ENCODE measurements at regions not wholly inside any gene's neighbourhood (a gene's known extent, or its start where the extent isn't known, plus 50 kb on each side); places are given as distances from the start of the nearest gene placed in this dataset.
"Not testable (repeated sequence)": the region's sequence is repeated elsewhere in the genome, so short reads cannot be mapped to it uniquely, and the experiment has no call there.

DNA sequence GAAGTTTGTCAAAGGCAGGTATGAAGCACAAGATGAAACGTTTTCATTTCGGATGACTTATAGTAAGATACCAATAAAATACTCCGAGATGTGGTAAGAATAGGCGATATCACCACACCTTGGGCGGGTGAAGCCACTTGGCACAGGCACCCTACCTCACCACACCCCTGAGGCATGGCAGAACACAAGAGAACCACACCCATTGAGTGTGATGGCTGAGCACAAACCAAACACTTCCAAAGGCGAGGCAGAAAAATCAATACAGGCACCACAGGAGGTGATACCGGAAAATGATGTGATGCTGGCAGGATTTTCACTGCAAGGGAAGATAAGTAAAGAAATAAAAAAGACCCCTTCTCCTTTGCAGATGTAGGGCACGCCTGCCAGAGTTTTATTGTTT lies 332.9 kb upstream of the PRDM1 start:
- DNase-seq = no peak

DNA sequence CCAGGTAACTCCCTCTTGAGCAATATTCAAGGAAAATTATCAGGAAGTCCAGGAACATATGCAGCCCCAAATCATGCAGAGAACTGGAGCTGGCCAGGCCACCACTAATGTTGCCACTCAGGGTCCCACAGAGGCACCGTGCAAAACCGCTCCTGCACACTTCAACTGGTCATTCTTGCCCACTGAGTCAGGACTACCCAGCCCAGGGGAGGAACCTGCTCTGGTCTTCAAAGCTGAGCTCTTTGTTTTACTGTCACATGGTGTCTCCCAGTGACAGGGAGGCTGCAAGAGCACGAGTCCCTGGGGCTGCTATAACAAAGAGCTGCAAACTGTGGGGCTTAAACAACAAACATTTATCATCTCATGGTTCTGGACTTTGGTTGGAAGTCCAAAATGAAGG lies 336.0 kb upstream of the PRDM1 start:
- no peak for DNase-seq

DNA sequence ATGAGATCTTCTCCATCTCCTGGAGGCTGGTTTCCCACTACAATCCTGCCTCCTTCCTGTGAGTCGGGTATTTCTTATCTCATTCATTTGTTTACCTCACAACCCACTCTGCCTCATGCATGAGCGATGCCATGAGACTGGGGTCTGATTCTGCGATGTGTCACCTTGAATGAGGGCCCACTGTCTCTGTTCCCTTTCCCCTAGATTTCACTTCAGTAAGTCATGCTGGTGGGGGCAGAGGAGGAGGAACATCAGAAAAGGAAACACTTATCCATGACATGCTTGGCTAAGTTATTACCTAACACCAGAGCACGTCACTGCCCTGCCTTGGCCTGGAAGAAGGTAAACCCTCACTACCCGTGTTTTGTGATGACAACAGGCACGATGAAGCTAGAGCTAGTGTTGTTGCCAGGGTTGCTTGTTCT lies 337.4 kb upstream of the PRDM1 start:
- DNase-seq = peak; percentile 6

DNA sequence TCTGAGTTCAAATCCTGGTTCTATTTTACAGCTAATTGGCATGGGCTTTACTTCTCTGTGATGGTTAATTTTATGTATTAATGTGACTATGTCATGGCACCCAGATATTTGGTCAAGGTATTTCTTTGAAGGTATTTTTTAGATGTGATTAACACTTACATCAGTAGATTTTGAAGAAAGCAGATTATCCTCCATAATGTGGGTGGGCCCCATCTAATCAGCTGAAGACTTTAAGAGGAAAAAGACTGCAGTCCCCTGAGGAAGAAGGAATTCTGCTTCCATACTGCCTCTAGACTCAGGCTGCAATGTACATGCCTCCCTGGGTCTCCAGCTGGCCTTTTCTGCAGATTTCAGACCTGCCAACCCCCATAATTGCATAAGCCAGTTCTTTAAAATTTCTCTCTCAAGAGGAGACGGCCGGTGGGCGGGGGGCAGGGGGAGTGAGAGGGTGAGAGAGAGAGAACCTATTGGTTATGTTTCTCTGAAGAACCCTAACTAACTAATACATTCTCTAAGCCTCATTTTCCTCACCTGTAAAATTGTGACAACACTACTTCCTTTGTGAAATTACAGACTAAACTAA lies 338.2 kb upstream of the PRDM1 start:
- no peak for DNase-seq

DNA sequence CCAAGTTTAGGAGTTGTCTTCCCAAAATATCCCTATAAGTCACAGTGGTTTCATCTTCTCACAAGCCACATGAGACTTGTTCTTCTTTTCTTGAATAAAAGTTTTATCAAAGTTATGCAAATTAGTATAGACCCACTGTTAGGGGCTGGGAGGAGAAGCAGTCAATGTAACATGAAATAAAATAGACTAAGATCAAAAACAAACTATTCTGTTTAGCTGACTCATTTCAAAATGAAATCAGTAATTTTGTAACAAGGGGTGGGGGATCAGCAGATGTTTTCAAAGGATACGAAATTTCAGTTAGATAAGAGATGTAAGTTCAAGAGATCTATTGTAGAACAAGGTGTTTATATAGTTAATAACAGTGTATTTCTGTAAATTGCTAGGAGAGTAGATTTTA lies 339.6 kb upstream of the PRDM1 start:
- no peak for DNase-seq

DNA sequence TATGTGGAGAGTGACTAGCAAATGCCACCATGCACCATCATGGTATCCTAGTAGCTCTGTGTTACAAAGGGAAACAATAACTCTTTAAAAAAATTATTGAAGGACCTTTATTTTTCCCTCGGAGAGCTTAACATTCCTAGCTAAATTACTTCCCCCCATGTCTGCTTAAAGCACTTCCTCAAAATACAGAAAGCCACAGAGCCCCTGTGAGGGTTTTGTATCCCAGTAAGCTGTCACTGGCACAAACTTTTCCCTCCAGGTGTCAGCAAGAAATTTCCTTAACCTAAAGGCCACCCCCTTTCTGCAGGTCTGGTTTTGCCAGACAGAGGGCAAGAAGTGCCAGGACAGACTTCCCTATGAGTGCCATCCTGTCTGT lies 340.0 kb upstream of the PRDM1 start:
- no peak for DNase-seq

DNA sequence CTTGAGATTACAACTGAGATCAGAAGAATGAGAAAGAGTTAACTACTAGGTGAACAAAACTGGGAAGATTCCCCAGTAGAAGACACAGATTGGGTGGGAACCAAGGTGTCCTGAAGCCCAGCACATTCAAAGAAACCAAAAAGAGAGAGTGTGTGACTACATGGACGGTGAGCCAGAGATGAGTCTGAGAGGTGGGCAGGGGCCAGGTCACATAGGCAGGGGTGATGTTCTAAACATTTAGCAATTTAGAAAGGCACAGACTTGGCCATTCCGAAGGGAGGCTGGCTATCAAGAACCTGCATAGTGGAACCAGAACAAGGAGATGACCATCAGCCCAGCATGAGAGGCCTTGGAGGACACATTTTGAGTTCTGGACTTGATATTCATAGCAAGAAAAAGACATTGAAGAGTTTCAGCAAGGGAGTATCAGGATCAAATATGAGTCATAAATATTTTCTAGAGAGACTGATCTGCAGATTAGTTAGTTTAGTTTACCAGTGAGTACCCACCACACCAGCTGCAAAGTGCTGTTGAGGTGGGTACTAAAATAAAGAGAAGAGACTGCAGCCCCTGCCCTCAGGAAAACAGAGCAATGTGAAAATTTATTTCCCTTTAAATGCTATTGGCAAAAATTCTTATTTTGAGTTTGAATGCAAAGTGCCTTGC lies 340.5 kb upstream of the PRDM1 start:
- no peak for DNase-seq

DNA sequence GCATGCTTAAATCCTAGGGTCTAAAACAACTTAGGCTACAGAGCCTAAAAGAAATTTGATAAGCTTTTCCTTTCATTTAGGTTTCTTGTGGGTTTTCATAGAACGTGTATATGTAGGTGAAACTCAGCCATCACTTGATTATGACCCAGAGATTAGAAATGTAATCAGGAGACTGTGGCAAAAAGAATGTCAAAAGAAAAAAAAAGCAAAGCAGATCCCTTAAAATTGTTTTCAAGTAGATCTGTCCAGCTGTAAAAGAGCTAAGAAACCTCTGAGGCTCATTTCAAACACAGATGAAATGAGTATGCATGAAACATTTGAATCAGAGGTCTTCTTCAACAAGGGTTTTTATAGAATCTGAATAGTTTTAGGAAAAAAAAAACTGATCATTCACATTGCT lies 341.3 kb upstream of the PRDM1 start:
- DNase-seq = no peak

DNA sequence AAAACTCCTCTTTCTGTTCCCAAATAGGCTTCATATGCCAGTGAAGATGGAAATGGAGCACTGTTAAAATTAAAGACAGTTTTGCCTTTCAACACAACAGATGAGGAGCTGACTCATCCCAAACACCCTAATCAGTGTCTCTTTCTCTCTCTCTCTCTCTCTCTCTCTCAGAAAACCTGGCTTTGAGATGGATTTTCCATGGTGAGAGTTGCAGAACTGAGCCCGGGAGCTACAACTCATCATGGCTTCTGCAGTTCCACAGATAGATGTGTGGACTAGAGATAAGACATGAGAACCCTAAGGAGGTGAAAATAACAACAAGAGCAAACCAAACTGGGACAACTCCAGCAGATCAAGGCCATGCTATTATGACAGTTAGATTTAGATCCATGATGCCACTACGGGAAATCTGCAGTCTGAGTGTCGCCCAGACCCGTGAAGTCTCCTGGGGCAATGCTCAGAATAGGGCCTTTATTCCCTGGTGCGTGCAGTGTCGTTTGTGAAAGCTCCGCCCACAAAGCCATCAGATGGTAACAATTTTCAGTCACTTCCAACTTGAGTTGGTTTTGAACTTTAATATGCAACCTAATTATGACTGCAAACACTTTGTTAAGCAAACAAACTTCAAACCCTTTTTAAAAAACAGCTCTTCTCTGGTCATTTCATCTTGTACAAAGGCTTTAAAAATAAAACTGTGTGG lies 338.2 kb upstream of the PREP start:
- no peak for DNase-seq

DNA sequence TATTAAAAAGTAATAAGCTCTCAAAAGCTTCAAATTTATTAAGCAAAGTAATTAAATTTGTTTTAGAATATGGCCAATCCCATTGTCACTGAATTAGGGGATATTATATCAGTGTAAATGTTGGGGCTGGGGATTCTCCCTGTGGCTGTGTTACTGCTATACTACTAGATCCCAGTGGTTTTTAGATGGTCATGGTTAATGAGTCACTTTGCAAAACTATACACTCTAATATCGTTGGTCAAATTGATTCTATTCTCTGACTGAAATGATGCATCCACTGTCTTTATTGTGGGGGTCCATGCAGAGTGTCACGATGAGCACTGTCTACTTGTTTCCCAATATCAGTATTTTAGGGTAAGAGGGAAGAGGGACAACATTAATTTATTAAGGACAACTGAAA lies 336.9 kb upstream of the PREP start:
- no peak for DNase-seq

DNA sequence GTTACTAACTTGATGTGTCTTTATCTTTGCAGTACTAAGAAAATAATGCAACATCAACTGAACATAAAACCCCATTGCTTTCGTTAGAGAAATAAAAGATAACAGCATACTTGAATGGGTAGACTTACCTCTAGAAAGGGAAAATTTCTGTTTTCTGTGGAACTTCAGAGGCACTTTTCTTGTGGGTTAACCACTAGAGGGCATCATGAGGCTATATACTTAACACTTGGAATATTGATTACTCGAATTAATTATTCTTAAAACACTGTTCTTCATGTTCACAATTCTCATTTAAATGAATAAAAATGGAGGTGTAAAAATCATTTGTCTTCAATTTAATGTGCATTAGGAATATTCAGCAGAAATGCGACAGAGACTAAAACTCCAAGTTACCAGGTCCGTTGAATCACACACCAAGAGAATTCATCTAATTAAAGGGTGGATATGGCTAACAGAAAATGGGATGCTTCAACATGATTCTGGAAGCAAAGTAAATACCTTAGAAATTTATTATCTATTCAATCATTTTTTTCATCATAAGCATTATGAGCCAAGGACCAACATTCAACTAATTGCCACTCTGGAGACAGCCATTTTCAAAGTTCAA lies 330.8 kb upstream of the PREP start:
- peak; percentile 52 for DNase-seq

DNA sequence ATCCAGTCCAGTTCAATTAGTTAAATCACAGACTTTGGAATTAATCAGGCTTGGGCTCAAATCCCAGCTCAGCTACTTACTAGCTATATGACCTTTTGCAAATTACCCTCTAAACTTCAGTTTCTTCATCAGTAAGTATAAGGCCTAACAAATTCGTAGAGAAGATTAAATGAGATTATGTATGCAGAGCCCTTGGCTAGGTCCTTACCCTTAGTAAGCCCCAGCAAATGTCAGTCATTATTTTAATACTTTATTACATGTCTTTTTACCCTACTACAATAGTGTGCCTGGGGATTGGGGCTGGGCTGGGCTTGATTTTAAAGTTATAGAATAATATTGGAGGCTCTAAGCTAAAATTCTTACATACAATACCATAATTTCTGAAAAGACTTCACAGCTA lies 326.1 kb upstream of the PREP start:
- no peak for DNase-seq

DNA sequence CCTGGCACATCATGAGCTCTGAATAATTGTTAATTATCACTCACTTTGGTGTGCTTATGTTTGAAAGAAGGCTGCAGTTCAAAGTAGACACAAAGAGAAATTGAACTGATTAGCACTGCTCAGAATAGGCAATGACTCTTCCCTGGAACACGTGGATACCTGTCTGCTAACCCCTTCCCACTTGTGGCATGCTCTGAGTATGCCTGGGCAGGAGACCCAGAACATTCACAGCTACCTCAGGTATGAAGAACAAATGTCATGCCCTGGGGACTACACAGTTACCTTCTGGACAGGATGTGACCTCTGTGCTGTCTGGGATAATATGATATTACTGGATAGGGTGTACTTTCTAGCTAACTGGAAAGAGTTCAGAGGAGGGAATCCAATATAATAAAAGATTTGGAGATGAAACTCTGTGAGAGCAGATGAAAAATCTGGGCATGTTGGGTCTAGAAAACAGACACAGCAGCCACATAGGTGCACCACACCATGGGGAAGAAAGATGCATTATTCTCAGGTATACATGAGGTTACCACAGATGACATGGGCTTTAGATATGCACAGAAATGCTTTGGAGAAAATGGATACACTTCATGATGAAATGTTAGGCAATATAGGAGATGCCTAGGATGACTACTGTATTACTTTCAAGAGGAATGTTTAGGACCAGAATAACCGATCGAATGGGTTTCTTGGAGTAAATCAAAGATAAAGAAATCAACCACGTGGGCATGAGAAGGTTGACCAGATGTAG lies 324.2 kb upstream of the PREP start:
- DNase-seq = no peak

DNA sequence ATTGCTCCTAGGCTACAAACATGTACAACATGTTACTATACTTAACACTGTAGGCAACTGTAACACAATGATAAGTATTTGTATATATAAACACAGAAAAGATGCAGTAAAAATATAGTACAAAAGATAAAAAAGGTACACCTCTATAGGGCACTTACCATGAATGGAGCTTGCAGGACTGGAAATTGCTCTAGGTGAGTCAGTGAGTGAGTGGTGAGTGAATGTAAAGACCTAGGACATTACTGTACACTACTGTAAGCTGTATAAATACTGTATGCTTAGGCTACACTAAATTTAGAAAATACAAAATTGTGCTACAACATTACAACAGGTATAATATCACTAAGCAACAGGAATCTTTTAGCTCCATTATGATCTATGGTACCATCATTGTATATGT lies 312.0 kb upstream of the PREP start:
- no peak for DNase-seq

DNA sequence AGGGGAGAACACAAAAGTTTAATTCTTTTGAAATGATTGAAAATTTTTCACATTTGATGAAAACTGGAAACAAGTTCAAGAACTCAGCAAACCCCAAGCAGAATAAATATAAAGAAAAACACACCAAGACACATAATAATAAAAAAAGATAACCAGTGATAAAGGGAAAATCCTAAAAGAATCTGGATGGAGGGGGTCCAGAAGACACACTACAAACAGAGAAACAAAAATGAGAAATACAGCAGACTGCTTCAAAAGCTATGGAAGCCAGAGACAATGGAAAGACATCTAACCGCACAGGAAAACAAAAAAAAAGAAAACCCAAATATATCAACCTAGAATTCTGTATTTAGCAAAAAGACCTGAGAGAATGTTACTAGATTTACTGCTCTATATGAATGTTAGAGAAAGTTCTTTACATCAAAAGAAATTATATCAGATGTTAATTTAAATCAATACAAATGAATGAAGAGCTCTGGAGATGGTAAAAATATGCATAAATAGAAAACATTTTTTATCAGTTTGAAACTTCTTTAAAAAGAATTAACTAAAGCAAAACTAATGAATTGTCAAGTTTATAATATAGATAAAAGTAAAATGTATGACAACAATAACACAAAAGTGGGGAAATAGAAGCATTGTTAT lies 310.7 kb upstream of the PREP start:
- no peak for DNase-seq

DNA sequence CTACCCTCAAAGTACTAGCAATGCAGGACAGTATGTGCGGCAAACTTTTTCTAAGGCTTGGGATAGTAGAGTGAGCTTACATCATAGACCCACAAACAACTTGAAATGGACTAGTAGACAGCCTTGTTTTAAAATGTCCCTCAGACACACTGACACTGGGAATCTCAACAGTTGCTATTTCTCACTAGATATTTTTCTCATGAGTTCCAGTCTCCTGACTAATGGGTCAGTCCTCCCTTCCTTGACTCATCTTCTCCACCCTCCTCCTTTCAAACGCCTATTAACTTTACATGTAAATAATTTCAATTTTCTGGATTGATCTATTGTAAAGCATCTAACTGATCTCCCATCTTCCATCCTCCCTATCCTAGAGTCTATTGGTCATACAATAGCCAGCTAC lies 308.3 kb upstream of the PREP start:
- no peak for DNase-seq

DNA sequence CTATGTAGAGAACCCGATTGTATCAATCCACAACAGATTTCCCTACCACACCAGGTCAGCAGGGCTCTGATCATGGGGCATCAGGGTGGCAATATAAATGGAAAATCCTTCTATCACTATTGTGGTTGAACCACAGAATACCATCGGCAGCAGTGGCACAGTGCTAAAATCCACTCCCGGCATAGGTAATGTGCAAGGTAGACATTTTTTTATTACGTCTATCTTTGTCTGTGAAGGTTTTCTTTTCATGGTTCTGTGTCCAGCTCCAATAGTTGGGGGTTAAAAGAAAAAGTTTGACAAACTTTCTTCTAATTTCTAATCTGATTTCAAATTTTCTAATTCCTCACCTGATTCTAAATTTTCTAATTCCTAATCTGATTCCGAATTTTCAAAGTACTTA lies 302.7 kb upstream of the PREP start:
- DNase-seq = no peak

DNA sequence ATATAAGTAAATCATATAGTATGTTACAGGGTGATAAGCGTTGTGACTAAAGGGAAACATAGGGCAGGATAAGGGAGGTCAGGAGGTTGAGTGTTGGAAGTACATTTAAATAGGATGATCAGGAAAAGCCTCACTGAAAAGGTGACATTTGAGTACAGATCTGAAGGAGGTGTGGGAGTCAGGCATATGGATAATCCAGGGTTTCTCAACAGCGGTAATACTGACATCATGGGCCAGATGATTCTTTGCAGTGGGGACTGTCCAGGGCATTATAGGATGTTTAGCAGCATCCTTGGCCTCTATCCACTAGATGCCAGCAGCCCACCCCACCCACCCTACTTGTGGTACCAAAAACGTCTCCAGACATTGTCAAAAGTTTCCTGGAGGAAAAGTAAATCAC lies 292.6 kb upstream of the PREP start:
- DNase-seq = no peak

DNA sequence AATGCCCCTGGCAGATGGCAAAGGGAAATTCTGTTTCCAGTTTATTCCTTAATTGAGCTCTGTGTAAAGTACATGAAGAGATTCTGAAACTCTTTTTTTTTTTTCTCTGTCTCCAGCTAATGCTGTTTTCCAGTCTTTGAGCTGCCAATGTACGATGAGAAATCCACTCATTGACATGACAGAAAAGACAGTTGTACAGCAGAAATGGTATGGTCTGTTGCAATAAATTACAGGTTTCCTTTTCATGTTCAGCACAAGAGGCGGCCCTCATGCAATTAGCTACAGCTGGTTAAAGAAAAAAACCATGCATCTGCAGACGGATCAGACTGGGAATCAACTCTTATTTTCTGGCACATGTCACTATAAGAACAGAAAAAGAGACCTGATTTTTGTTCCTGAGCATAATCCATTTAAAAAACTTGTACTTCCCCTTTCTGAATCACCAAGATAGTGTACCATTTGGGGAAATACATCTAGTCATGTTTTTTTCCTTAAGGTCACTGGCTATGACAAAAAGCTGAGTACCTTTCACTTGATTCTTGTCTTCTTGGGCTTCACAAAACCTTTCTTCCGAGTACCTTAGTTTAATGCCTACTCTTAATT lies 289.8 kb upstream of the PREP start:
- DNase-seq = no peak

DNA sequence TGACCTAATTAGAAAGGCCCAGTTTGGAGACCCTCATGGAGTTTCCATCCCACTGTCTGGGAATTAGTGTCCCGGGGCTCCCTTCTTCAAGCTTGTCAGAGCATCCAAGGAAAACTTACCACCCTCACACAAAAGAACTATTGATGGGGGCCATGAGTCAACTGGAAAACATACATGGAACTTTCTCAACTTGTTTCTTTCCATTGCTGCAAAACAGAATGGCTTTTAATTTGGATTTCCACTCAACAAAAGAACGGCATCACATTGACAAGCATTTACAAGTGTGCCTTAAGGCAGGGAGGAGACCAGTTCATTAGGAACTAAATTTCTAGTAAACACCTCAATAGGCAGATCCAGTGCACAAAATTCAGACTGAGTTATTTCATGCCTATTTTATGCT lies 289.1 kb upstream of the PREP start:
- DNase-seq = no peak

DNA sequence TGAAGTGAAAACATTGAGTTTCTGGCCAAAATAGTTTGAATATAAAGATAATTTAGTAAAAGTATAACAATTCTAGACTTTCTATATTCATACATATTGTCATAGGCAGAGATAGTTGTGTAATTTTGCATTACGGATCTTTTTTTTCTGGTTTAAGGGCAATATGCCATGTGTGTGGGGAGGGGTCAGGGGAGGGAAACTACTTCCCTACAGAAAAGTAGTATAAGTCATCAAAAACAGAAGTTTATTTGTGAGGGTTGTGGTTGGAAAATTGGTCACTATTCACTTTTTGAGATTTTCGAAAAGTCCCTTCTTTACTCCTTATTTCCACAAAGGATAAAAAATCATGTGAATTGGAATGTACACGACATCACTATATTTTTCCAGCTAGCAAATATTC lies 288.2 kb upstream of the PREP start:
- DNase-seq = no peak

DNA sequence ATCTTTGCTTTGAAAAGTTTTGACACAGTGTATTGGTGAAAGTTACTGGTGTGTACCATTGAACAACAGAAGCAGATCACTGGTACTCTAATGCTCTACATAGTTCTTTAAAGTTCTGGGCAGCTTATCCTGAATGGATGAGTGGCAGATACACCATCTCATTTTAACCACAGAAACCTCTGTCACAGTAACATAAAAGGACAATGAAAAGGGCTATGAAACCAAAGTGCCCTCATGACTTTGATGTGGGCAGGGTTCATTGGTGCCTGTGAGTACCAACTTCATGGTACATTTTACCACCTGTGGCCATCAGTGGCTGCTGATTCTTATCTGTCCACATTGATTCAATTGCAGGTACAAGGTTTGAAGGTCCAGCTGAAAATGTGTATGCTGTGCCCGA lies 285.7 kb upstream of the PREP start:
- DNase-seq = no peak

DNA sequence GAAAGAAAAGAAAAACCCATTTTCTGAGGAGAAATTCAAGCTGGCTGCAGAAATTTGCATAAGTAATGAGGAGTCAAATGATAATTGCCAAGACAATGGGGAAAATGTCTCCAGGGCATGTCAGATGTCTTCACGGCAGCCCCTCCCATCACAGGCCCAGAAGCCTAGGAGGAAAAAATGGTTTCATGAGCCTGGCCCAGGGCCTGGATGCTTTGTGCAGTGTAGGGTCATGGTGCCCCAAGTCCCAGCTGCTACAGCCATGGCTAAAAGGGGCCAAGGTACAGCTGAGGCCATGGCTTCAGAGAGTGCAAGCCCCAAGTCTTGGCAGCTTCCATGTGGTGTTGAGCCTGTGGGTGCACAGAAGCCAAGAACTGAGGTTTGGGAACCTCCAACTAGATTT lies 283.9 kb upstream of the PREP start:
- DNase-seq = not testable (repeated sequence)
